ENCODE measurements at regions not wholly inside any gene's neighbourhood (a gene's known extent, or its start where the extent isn't known, plus 50 kb on each side); places are given as distances from the start of the nearest gene placed in this dataset.
"Not testable (repeated sequence)": the region's sequence is repeated elsewhere in the genome, so short reads cannot be mapped to it uniquely, and the experiment has no call there.

DNA sequence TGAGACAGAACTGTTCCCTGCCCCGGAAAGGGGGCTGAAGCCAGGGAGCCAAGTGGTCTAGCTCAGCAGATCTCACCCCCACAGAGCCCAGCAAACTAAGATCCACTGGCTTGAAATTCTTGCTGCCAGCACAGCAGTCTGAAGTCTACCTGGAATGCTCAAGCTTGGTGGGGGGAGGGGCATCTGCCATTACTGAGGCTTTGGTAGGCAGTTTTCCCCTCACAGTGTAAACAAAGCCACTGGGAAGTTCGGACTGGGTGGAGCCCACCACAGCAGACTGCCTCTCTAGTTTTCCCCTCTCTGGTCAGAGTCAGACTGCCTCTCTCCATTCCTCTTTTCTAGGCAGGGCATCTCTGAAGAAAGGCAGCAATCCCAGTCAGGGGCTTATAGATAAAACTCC lies 68.5 kb upstream of the MAN1A1 start:
- DNase-seq: not testable (repeated sequence)

DNA sequence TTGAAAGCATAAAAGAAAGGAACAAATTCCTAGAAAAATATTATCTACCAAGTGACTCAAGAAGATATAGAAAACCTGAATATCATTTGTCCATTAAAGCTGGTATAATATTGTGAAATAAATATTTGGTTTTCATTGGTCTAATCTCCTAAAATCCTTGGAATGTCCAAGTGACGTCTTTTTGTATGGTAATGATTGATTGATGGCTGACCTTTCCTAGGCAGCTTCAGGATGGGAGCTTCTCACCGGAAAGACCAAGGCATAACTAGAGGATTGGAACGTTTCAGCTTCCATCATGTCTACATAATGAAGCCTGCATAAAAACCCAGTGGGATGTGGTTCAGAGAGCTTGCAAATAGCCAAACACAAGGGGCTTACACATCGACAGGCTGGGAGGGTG lies 57.6 kb upstream of the MAN1A1 start:
- DNase-seq: no peak

DNA sequence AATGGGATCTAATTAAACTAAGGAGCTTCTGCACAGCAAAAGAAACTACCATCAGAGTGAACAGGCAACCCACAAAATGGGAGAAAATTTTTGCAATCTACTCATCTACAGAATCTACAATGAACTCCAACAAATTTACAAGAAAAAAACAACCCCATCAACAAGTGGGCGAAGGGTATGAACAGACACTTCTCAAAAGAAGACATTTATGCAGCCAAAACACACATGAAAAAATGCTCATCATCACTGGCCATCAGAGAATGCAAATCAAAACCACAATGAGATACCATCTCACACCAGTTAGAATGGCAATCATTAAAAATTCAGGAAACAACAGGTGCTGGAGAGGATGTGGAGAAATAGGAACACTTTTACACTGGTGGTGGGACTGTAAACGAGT lies 55.6 kb upstream of the MAN1A1 start:
- not testable (repeated sequence) for DNase-seq

Data from GF-D8 (cell line).